A673 (cell line): ENCODE measurements at regions not wholly inside any gene's neighbourhood (a gene's known extent, or its start where the extent isn't known, plus 50 kb on each side); places are given as distances from the start of the nearest gene placed in this dataset.
A peak's percentile ranks its signal among the peaks of the same experiment; 100 is the strongest.

Experiments used
- CTCF ChIP-seq: fragments of 300-800, 200-600 bp; sonication (generic); conservative IDR thresholded peaks from 2 replicates; pipeline ENCODE4 v1.5.1; 2017; ENCODE audit warnings: low read depth, mild to moderate bottlenecking, antibody characterized with exemption, low read length, moderate library complexity, mixed read lengths
- EZH2 ChIP-seq: fragments of 200-600 bp; sonication (generic); IDR thresholded peaks from 2 replicates; pipeline ENCODE4 v1.6.1; 2017; ENCODE audit warnings: borderline replicate concordance, low read depth, mild to moderate bottlenecking, mixed read lengths, antibody characterized with exemption, low read length; ENCODE audit not compliant: poor library complexity, severe bottlenecking

GRCh38 chr7:85890244-85890811 lies 703.5 kb upstream of the SEMA3D start:
- peak; percentile 66 for TF ChIP-seq CTCF
- TF ChIP-seq EZH2, result no peak
